ENCODE measurements at regions not wholly inside any gene's neighbourhood (a gene's known extent, or its start where the extent isn't known, plus 50 kb on each side); places are given as distances from the start of the nearest gene placed in this dataset.

GRCh38 chr6:106000935-106001334, 85.2 kb upstream of the PRDM1 start:
- Histone ChIP-seq H3K9me3 (no peaks in the 10 kb centered on the region), H3K4me3 (no peak overlapping the region), H3K27me3 (peaks cover 12 to 28% (median 15%) of the 10 kb centered on the region in 3 donors), H3K4me1 (no peaks in the 10 kb centered on the region), H3K36me3 (no peaks in the 10 kb centered on the region), H3K27ac (no peak overlapping the region)
- ATAC-seq: no peak
- in situ Hi-C loops (cut with MboI; ENCODE audit: low sequenced_read_pairs in 4 of 4): no loop called here
- intact Hi-C loops (cut with DNase I; ENCODE audit: low total_unique reads): no loop called here
- TF ChIP-seq CTCF (IDR thresholded peaks at IDR 0.05 in 4 of 5, conservative IDR thresholded peaks at IDR 0.05 in 1 of 5): no peak
- TF ChIP-seq POLR2A (IDR thresholded peaks at IDR 0.05): no peak
- DNase-seq: no peak

- in situ Hi-C loops (cut with MboI; ENCODE audit: low sequenced_read_pairs in 4 of 4) (loop anchor here in 1 of 4 donors (10.0 to 25.0 kb wide), 2 partner anchors 203 to 260 kb away; no protein-coding TSS in a partner anchor), intact Hi-C loops (cut with DNase I; ENCODE audit: low total_unique reads) (loop anchor here (5.0 to 10.0 kb wide), 2 partner anchors 85 to 513 kb away; no protein-coding TSS in a partner anchor)
- TF ChIP-seq CTCF (IDR thresholded peaks at IDR 0.05 in 4 of 5, conservative IDR thresholded peaks at IDR 0.05 in 1 of 5) (no peak), POLR2A (IDR thresholded peaks at IDR 0.05) (no peak)
- H3K36me3 ChIP-seq: no peaks in the 10 kb centered on the region
- H3K27ac ChIP-seq: no peak overlapping the region
- no peaks in the 10 kb centered on the region for H3K9me3 ChIP-seq
- H3K4me1 ChIP-seq: peaks cover 9 to 15% of the 10 kb centered on the region in 2 donors
- DNase-seq (no peak), ATAC-seq (no peak)
- H3K27me3 ChIP-seq: peaks cover 39 to 59% (median 44%) of the 10 kb centered on the region in 3 donors
- H3K4me3 ChIP-seq: no peak overlapping the region
Measured at GRCh38 chr6:105997482-105997881, 88.7 kb upstream of the PRDM1 start.

GRCh38 chr6:105995391-105995865, 90.7 kb upstream of the PRDM1 start:
- Histone ChIP-seq H3K36me3 (no peaks in the 10 kb centered on the region), H3K9me3 (no peaks in the 10 kb centered on the region), H3K4me3 (peak overlapping the region in 3 of 4 donors; percentile 60 to 98 (median 82)), H3K4me1 (peaks cover 16 to 19% of the 10 kb centered on the region in 2 donors), H3K27me3 (peaks cover 44 to 67% (median 47%) of the 10 kb centered on the region in 3 donors), H3K27ac (peak overlapping the region in 3 of 4 donors; percentile 52 to 74 (median 69))
- in situ Hi-C loops (cut with MboI; ENCODE audit: low sequenced_read_pairs in 4 of 4): loop anchor here in 1 of 4 donors (10.0 to 25.0 kb wide), 2 partner anchors 201 to 258 kb away; no protein-coding TSS in a partner anchor
- intact Hi-C loops (cut with DNase I; ENCODE audit: low total_unique reads): loop anchor here (5.0 to 10.0 kb wide), 2 partner anchors 83 to 511 kb away; no protein-coding TSS in a partner anchor
- DNase-seq (no peak), ATAC-seq (no peak)
- no peak for TF ChIP-seq CTCF (IDR thresholded peaks at IDR 0.05 in 4 of 5, conservative IDR thresholded peaks at IDR 0.05 in 1 of 5)

GRCh38 chr6:105994591-105995390, 91.3 kb upstream of the PRDM1 start:
- H3K36me3 ChIP-seq: no peaks in the 10 kb centered on the region
- intact Hi-C loops (cut with DNase I; ENCODE audit: low total_unique reads): loop anchor here (5.0 to 10.0 kb wide), 4 partner anchors 82 to 510 kb away; partner anchors contain the start of gene PRDM1
- peaks cover 16 to 19% of the 10 kb centered on the region in 2 donors for H3K4me1 ChIP-seq
- H3K9me3 ChIP-seq: no peaks in the 10 kb centered on the region
- H3K27me3 ChIP-seq: peaks cover 44 to 67% (median 47%) of the 10 kb centered on the region in 3 donors
- H3K4me3 ChIP-seq: peak overlapping the region; percentile 56 to 98 (median 71)
- peak overlapping the region; percentile 52 to 74 (median 71) for H3K27ac ChIP-seq
- TF ChIP-seq CTCF (IDR thresholded peaks at IDR 0.05 in 4 of 5, conservative IDR thresholded peaks at IDR 0.05 in 1 of 5): no peak
- TF ChIP-seq POLR2A (IDR thresholded peaks at IDR 0.05): peak in 1 of 2 donors; percentile 26
- DNase-seq (peak; percentile 13 to 39), ATAC-seq (peak; percentile 50 to 51)
- in situ Hi-C loops (cut with MboI; ENCODE audit: low sequenced_read_pairs in 4 of 4): loop anchor here in 1 of 4 donors (10.0 to 25.0 kb wide), 2 partner anchors 200 to 257 kb away; no protein-coding TSS in a partner anchor

Measured in gastrocnemius medialis (tissue), 4 donors.